ENCODE measurements at regions not wholly inside any gene's neighbourhood (a gene's known extent, or its start where the extent isn't known, plus 50 kb on each side); places are given as distances from the start of the nearest gene placed in this dataset.
A peak's percentile ranks its signal among the peaks of the same experiment; 100 is the strongest.
"Not testable (repeated sequence)": the region's sequence is repeated elsewhere in the genome, so short reads cannot be mapped to it uniquely, and the experiment has no call there.

DNA sequence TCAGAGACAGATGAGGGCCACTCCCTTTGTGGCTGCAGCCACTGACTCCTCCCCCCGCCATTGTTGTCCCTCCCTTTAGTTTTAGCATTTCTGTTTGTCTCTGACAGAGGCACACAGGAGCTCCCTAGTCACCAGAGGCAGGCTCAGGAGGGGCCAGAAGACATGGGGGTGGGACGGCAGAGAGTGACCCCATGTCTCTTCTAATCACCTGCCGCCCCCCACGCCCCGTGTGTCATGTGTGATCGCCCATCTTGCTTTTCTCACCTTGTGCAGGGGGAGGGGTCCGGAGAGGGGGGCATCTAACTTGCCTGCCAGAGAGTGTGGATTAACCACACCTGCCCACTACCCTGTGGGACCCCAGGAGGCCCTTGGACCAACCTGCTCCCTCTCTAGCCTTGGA, 246.7 kb upstream of the TP53TG3C start:
- not testable (repeated sequence) for DNase-seq

DNA sequence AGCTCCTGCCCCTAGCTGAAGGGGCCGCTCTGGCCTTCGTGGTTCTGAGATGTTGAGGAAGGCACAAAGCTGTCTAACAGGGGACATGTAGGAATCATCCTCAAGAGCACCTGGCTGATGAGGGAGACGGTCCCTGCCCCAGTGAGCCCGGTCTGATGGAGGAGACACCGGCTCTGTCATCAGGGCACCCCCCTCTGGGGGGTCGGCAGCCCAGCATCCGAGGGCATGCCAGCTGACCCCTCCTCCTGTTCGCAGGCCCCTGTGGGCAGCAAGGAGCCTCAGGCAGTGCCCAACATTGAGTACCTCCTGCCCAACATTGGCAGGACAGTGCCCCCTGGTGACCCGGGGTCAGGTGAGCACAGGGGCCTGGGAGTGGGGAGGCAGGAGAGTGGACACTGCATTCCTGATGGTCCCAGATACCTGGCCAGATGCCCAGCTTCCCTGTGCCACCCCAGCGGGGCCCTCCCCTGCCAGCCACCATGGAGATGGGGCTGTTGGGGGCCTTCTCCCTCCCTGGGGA, 247.9 kb upstream of the TP53TG3C start:
- not testable (repeated sequence) for DNase-seq

DNA sequence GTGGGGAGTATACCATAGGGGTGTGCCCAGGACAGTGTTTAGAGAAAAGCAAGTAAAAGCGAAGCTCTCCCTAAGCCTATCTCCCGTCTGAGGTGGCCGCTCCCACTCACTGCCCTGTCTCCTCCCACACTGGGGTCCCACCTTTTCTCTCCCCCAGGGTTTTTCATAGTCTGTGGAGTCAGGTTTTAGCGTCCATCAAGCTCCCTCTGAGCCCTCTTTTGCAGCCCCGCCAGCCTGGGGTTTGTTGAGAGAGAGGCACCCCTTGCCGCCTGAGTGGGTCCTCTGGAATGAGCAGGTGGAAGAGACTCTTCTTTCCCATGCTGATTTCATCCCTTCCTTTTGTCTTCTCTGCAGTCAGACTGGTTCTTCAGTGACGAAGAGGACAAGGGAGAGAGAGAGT, 248.7 kb upstream of the TP53TG3C start:
- DNase-seq, result not testable (repeated sequence)

DNA sequence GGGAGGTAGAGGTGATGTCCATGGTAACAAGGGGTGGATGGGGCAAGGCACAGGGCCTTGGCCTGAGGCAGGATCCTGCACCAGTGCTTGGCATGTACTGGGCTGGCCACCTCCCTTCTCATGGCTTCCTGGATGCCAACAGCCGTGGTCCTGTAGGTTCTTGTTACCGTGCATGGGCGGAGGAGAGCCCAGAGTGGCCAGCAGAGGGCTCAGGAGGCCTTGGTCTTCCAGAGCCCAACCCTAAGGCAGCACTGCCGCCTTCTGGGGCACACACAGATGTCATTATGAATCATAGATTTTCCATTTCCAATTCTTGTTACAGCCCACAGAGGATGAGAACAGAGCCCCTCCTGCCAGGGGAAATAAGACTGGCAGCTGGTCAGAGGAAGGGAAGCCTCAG, 254.2 kb upstream of the TP53TG3C start:
- DNase-seq, result not testable (repeated sequence)

DNA sequence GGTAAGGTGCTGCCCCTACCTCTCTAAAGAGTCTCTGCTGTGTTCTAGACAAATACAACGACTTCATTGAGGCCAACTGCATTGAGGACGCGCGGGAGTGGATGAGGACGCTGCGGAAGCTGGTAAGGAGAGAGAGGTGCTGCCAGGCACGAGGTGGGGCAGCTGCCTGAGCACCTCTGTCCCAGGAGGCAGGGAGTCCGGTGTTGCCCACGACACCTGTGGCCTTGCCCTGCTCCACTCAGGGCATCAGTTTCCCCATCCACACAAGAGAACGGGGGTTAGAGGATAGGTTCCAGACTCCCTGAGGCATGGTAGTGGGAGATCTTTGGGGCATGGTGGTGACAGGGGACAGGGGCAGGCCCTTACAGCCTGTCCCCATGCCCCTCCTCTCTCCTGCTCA, 256.1 kb upstream of the TP53TG3C start:
- not testable (repeated sequence) for DNase-seq

DNA sequence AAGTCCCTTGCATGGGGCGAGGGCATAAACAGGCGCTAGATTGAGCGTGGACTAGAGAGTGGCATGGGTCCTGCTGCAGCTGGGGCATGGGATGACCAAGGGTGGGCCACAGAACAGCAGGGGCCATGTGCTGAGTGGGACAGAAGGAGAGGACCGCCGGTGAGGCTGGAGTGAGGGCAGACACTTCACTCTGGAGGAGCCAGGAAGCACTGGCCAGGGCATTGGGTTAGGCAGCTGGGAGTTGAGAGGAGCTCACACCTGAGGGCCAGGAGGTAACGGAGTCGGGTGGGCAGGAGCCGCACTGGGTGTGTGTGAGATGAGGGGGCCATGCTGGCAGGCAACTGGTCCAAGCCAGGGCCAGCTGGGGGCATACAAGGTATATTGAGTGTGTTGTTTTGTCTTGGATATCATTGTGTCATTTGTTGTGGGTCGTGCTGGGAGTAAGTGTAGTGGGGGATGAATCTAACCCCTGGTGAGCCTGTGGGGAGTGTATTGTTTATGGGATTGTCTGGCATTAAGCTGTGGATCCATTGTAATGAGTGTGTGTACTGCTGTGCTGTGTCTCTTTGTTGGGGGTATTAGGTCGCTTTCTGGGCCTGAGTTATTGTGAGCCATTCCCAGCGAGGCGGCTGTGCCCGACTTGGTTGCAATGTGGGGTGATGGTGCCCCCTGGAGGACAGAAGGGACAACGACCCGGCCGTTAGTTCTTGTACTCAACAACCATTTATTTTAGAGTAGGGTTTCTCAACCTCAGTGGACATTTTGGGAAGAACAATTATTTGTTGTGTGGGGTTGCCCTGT, 256.5 kb upstream of the TP53TG3 start:
- peak in 1 of 2 experiments; percentile 26 for DNase-seq

DNA sequence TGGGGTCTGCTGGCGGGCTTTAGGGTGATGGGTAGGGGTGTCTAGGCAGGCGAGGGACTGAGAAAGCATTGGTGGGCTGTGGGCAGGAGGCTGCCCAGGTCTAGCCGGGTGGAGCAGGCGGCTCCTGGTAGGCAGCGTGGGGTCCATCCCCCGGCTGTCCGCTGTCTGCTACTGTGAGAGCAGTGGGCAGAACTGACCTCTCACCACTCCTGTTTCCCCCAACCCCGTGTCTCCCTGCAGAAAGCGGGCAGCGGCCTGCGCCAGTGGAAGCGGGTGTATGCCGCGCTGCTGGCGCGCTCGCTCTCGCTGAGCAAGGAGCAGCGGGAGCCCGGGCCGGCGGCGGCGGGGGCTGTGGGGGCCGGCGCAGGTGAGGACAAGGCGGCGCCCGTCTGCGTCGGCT, 249.2 kb upstream of the TP53TG3 start:
- not testable (repeated sequence) for DNase-seq

DNA sequence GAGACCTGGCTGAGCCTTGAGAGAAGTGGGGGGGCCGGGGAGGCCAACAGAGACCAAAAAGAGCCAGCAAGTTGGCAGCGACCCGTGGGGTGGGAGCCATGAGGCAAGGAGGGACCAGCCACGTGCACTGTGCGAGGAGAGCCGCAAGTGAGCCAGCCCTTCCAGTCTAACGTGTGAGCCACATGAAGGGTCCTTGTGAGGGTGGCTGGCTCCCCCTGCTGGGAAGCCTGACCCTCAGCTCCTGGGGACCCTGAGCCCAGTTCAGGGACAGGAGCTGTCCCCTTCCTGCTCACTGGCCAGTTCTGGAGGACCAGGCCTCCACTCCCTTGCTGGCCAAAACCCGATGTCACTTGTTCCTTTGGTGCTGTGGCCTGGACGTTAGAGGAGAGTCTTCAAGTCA, 246.6 kb upstream of the TP53TG3 start:
- DNase-seq, result not testable (repeated sequence)

DNA sequence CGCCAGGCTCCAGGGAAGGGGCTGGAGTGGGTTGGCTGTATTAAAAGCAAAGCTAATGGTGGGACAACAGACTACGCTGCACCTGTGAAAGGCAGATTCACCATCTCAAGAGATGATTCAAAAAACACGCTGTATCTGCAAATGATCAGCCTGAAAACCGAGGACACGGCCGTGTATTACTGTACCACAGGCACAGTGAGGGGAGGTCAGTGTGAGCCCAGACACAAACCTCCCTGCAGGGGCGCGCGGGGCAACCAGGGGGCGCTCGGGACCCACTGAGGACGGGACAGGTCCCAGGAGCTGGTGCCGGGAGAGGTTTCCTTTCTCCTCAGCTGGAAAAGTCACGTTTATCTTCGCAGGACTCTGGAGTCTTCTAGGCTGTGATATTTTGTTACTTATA, 239.4 kb upstream of the TP53TG3 start:
- not testable (repeated sequence) for DNase-seq

DNA sequence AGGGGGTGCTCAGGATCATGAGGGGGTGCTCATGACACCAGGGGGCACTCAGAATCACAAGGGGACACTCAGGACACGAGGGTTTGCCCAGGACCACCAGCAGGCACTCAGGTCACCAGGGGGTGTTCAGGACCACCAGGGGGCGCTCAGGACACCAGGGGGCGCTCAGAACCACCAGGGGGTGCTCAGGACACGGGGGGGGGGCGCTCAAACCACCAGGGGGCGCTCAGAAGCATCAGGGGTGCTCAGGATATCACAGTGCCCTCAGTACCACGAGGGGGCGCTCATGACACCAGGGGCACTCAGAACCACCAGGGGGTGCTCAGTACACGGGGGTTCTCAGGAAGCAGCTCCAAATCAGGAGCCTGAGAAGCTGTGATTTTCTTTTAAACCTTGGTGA, 221.8 kb upstream of the TP53TG3 start:
- DNase-seq, result peak; percentile 35 to 49

DNA sequence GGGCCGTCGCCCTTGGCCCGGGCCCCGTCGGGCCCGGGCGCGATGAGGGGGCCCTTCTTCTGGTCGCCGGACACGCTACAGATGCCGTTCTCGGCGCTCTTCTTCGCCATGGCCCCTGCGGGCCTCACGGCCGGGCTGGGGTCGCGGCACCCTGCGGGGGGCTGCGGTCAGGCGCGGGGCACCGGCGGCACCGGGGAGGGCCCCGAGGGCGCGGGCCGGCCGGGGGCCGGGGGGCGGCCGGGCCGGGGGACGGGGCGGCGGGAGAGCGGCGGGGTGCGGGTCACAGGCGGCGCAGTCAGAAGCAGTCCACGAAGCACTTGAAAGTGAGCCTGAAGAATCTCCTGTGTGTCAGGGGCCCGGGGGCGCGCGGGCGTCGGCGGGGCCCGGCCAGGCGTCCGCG, 209.4 kb upstream of the TP53TG3 start:
- DNase-seq, result not testable (repeated sequence)

DNA sequence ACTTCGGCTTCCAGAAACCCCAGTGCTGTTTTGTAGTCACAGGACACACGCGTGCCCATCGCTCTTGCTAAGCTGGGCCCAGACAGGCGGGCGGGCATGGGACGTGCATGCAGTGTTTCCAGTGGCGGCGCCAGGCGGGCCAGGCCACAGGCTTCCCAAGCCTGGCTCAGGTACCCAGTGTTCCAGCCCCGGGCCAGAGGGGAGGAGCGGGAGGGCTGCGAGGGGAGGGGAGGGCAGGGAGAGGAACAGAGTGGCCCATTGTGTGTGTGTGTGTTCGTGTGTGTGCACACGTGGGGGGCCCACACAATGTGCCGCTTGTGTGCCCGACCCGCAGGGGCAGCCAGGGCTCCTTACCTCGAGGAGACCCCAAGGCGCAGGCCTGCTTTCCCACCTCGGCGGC, 208.6 kb upstream of the TP53TG3 start:
- DNase-seq, result not testable (repeated sequence)

DNA sequence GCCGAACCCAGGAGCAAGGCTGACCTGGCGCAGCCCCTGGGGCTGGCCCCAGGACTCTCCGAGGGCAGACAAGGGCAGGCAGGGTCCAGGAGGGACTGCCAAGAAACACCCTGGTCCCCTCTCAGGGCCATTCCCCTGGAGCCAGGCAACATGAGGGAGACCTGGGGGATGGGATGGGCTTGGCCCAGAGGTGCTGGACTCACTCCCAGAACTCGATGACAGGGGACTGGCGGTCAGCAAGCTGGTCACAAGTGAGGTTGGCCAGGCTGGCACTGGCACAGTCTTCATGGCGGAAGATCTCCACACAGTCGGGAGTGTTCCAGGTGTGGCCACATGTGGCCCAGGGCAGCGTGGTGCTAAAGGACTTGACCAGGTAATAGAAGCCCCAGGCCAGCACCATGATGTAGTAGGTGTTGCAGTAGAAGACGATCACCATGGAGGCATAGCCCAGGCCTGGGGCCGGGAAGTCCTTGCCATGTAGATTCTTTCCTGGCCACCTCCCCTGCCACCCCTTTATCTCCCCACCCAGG, 206.4 kb upstream of the TP53TG3 start:
- not testable (repeated sequence) for DNase-seq

DNA sequence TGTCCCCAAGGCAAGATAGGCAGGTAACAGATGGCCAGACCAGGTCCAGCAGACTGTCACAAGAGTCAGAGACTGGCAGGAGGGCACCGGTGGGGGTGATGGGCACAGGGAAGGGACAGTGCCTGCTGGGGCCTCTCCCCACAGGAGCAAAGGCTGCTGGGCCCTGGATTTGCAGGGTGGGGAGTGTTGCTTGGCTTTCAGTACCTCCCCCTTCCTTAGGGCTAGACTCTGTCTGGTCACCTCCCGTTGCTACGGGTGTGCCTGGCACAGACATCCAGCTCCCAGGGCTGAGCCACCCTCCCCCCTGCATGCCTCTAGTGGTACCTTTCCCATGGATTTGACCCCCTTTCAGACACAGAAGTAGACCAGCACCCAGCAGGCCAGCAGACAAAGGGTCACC, 205.7 kb upstream of the TP53TG3 start:
- not testable (repeated sequence) for DNase-seq

DNA sequence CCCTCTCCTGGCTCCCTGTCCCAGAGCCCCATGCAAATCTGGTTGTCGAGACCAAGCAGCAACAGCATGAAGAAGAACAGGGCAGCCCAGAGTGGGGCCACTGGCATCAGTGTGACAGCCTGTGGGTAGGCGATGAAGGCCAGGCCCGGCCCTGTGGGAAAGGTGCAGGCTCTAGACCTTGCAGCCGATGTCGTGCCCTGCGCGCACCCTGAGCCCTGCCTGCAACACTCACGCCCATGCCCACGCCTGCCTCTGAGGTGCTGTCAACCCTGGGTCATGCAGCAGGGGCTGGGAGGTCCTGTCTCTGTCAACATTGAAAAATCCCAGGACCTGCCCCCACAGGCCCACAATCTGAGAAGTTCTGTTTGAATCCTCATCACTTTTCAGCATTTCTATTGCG, 204.0 kb upstream of the TP53TG3 start:
- DNase-seq, result not testable (repeated sequence)

DNA sequence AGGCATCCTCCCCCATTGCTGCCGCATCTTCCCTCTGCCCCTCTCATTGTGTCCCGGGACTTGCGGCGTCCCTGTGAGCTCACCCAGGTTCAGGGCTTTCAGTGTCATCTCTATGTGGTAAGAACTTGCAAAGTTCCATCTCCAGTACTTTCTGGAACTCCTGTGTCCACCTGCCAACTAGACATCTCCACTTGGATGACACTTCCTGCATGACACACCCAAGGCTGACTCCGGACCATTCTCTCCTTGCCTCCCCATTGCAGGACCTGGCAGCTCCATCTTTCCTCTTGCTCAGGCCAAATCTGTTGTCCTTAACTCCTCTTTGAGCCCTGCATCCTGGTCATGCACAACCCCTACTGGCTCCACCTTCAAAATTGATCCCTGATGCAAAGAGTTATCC, 200.8 kb upstream of the TP53TG3 start:
- DNase-seq, result not testable (repeated sequence)

DNA sequence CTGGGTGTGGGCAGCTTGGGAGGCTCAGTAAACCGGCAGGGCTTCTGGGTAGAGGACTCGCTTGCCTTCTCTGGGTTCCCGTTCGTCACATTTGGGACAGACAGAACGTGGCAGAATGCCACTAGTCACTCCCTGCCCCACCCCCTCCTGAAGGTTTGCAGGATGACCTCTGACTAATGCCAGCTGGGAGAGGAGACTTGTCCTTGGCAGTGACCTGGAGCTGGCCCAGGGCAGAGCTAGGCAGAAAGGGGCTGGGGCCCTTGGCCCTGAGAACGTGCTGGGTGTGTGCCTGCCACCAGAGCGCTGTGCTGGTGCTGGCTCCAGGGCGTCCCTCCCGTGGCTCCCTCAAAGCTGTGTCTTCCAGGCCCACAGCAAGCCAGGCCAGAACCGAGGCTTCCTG, 197.8 kb upstream of the TP53TG3 start:
- DNase-seq, result not testable (repeated sequence)

DNA sequence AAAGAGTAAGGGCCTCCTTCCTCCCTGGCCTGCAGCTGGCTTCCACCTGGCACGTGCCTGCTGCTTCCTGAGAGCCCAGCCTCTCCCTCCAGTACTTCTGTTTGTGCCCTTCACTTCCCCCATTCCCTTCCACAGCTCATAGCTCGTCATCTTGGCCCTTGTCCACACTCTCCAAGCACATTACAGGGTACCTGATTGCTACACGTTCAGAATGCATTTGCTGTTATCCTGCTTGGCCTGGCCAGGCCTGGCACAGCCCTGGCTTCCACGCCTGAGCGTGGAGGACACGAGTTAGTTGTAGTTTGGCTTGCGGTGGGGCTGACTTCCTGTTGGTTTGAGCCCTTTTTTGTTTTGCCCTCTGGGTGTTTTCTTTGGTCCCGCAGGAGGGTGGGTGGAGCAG, 197.2 kb upstream of the TP53TG3 start:
- not testable (repeated sequence) for DNase-seq

DNA sequence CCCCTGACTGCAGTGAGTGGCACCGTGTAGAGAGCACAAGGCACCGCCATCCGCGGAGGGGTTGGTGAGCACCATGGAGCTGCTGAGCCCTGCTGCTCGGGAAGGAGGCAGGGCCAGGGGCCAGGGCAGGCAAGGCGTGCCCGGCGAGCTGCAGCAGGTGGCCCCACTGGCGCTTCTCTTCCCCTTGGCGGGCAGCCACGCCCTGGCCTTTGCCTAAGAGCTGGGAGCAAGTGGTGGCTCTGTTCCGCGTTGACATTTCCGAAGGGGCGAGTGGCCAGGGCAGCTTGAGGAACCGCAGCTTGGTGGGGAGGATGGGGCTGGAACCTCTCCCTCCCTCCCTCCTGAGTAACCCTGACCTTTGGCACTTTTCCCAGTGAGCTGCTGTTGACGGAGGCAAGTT, 194.7 kb upstream of the TP53TG3 start:
- DNase-seq, result not testable (repeated sequence)

DNA sequence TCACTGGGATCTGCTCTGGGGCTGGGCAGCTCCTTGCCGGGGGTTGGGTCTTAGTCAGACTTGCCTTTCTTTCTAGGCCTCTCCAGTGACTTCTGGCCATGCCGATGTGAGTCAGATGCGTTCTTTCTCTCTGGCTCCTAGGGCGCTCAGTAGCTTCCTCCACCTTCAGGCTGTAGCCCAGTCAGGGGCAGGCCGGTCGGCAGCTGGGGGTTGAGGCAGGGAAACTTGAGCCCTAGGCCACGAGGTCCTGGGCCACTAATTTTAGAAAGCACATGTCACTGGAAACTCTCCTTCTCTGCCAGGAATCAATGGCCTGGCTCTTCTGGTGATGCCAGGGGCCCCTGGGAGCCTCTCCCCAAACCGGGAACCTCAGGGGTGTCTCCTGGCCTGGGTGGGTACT, 192.4 kb upstream of the TP53TG3 start:
- DNase-seq, result not testable (repeated sequence)

DNA sequence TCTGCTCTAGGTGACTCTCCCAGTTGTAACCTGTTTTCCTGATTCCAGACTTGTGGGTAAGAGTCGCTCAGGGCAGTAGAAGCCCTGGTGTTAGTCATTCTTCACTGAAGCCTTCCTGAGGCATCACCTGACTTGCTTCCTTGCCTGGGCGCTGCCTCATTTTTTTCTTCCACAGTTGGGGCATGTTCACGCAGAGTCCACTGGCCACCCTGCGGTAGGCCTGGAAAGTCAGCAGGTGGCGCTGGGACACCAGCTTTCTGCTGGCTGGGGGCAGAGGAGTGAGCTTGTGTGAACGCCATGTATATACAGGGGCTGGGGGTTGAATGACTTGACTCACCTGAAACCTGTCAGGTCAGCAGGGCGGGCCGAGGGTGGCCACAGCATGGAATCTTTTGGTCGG, 189.3 kb upstream of the TP53TG3 start:
- not testable (repeated sequence) for DNase-seq

DNA sequence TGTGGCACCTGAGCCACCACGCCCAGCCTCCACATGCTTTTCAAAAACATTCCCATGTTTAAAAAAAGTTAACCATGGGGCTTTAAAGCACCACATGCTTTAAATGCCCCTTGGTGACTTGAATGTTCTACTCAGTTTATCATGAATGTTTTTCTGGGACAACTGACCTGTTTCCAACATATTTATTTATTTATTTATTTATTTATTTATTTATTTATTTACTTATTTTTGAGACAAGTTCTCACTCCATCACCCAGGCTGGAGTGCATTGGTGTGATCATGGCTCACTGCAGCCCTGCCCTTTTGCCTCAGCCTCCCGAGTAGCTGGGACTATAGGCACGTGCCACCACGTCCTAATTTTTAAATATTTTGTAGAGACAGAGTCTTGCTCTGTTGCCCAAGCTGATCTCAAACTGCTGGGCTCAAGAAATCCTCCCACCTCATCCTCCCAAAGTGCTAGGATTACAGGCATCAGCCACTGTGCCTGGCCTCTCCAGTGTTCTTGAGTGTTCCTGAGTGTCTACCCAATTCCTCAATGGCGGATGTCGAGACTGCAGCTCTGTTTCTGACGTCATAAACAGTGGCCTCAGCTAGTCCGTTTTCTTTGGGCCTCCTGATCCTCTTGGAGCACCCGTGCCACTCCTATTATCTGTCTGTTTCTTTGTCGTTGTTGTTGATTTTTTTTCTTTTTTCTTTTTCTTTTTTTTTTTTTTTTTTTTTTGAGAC, 185.7 kb upstream of the TP53TG3 start:
- DNase-seq, result not testable (repeated sequence)

DNA sequence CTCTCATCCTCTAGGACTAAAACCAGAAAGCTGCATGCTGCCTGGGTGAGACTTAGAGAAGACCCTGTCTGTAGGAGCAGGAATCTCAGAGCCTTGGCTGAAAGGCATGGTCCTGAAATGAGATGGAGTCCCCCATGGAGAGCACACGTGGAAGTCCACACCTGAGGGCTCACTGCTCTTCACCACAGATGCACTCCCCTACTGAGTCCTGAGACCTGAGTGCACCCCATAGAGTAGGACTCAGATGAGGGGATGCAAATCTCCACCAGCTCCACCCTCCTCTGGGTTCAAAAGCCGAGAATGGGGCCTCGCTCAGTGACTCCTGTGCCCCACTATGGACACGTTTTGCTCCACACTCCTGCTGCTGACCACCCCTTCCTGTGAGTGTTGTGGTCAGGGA, 171.4 kb upstream of the TP53TG3 start:
- not testable (repeated sequence) for DNase-seq

DNA sequence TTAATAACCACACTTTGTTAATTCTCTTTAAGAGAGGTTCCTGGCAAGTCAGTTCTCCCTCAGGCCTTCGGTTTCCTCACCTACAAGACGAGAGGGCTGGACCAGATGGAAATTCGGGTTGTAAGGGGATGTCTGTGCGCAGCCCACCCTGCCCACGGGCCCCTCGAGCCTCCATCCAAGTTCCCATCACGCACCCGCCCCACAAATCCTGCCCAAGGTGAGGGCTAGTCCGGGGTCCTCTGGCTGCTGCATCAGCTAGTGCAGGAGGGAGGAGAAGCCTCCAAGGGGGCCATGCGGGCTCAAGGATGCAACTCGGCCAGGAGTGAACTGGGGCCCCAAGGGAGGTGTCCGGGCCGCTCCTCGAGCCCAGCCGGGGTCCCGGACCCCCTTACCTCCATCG, 169.6 kb upstream of the TP53TG3 start:
- not testable (repeated sequence) for DNase-seq
